ENCODE measurements at regions not wholly inside any gene's neighbourhood (a gene's known extent, or its start where the extent isn't known, plus 50 kb on each side); places are given as distances from the start of the nearest gene placed in this dataset.
"Not testable (repeated sequence)": the region's sequence is repeated elsewhere in the genome, so short reads cannot be mapped to it uniquely, and the experiment has no call there.

- DNase-seq (ENCODE audit: low read depth in 2 of 3, low spot score in 1 of 3), result no peak
Measured at GRCh38 chr6:139522511-139523220, 148.2 kb upstream of the CITED2 start.

GRCh38 chr6:139521338-139521737 is 146.9 kb upstream of the CITED2 start:
- no peak for DNase-seq (ENCODE audit: low read depth in 2 of 3, low spot score in 1 of 3)

- DNase-seq (ENCODE audit: low read depth in 2 of 3, low spot score in 1 of 3), result no peak
Measured at GRCh38 chr6:139520321-139520768, 145.9 kb upstream of the CITED2 start.

GRCh38 chr6:139519571-139520031 is 145.2 kb upstream of the CITED2 start:
- no peak for DNase-seq (ENCODE audit: low read depth in 2 of 3, low spot score in 1 of 3)

GRCh38 chr6:139519097-139519496 is 144.6 kb upstream of the CITED2 start:
- no peak for DNase-seq (ENCODE audit: low read depth in 2 of 3, low spot score in 1 of 3)

GRCh38 chr6:139518556-139519091 is 144.2 kb upstream of the CITED2 start:
- DNase-seq (ENCODE audit: low read depth in 2 of 3, low spot score in 1 of 3), result no peak

- DNase-seq (ENCODE audit: low read depth in 2 of 3, low spot score in 1 of 3), result not testable (repeated sequence)
Measured at GRCh38 chr6:139517998-139518555, 143.6 kb upstream of the CITED2 start.

- DNase-seq (ENCODE audit: low read depth in 2 of 3, low spot score in 1 of 3), result no peak
Measured at GRCh38 chr6:139515511-139515910, 141.1 kb upstream of the CITED2 start.

- no peak for DNase-seq (ENCODE audit: low read depth in 2 of 3, low spot score in 1 of 3)
Measured at GRCh38 chr6:139514819-139515218, 140.4 kb upstream of the CITED2 start.

- no peak for DNase-seq (ENCODE audit: low read depth in 2 of 3, low spot score in 1 of 3)
Measured at GRCh38 chr6:139510040-139510790, 135.8 kb upstream of the CITED2 start.

GRCh38 chr6:139509167-139509566 is 134.7 kb upstream of the CITED2 start:
- no peak for DNase-seq (ENCODE audit: low read depth in 2 of 3, low spot score in 1 of 3)

GRCh38 chr6:139508576-139508975 is 134.1 kb upstream of the CITED2 start:
- DNase-seq (ENCODE audit: low read depth in 2 of 3, low spot score in 1 of 3), result no peak

GRCh38 chr6:139508023-139508422 is 133.6 kb upstream of the CITED2 start:
- DNase-seq (ENCODE audit: low read depth in 2 of 3, low spot score in 1 of 3), result no peak

- no peak for DNase-seq (ENCODE audit: low read depth in 2 of 3, low spot score in 1 of 3)
Measured at GRCh38 chr6:139500977-139501376, 126.5 kb upstream of the CITED2 start.

GRCh38 chr6:139498715-139499114 is 124.3 kb upstream of the CITED2 start:
- DNase-seq (ENCODE audit: low read depth in 2 of 3, low spot score in 1 of 3), result no peak

- no peak for DNase-seq (ENCODE audit: low read depth in 2 of 3, low spot score in 1 of 3)
Measured at GRCh38 chr6:139497345-139497961, 123.0 kb upstream of the CITED2 start.

- no peak for DNase-seq (ENCODE audit: low read depth in 2 of 3, low spot score in 1 of 3)
Measured at GRCh38 chr6:139496654-139497344, 122.4 kb upstream of the CITED2 start.

GRCh38 chr6:139494376-139494990 is 120.0 kb upstream of the CITED2 start:
- DNase-seq (ENCODE audit: low read depth in 2 of 3, low spot score in 1 of 3), result no peak

- DNase-seq (ENCODE audit: low read depth in 2 of 3, low spot score in 1 of 3), result no peak
Measured at GRCh38 chr6:139490482-139490881, 116.0 kb upstream of the CITED2 start.

GRCh38 chr6:139486476-139486799 is 112.0 kb upstream of the CITED2 start:
- DNase-seq (ENCODE audit: low read depth in 2 of 3, low spot score in 1 of 3), result no peak

Measured in stimulated activated CD4-positive, alpha-beta T cell treated with anti-CD3 and anti-CD28 coated beads, Interleukin-12 subunit alpha, Interleukin-12 subunit beta, amount 100 ng/mL, for 48 hours (primary cell).